Astrocyte (in vitro differentiated cells and primary cell): ENCODE measurements at regions not wholly inside any gene's neighbourhood (a gene's known extent, or its start where the extent isn't known, plus 50 kb on each side); places are given as distances from the start of the nearest gene placed in this dataset.

Source experiments
- DNase-seq: peaks from one replicate; pipeline ENCODE4 v3.0.0-alpha.2; 2010; ENCODE audit warnings: low read depth
- FAIRE-seq: peaks from 2 replicates; lab custom pipeline; 2011; peaks lifted over from hg19 to GRCh38; lab: Jason Lieb, UNC
- H2AFZ ChIP-seq: 2 replicates; pipeline ENCODE4 v1.6.0; 2012; ENCODE audit warnings: low read depth, low read length, inconsistent platforms
- H3K27ac ChIP-seq: 2 replicates; pipeline ENCODE4 v1.5.1; 2011; ENCODE audit warnings: low read depth, low read length, inconsistent platforms
- H3K27me3 ChIP-seq: 2 replicates; pipeline ENCODE4 v1.6.0; 2011; ENCODE audit warnings: low read length, inconsistent platforms; ENCODE audit not compliant: insufficient read depth
- H3K36me3 ChIP-seq: 2 replicates; pipeline ENCODE4 v1.5.1; 2011; ENCODE audit warnings: low read length, inconsistent platforms; ENCODE audit not compliant: insufficient read depth
- H3K4me1 ChIP-seq: 2 replicates; pipeline ENCODE4 v1.5.1; 2011; ENCODE audit warnings: low read length, inconsistent platforms; ENCODE audit not compliant: insufficient read depth
- H3K4me2 ChIP-seq: 2 replicates; pipeline ENCODE4 v1.6.0; 2012; ENCODE audit warnings: low read length, inconsistent platforms
- H3K4me3 ChIP-seq: 2 replicates; pipeline ENCODE4 v1.5.1; 2011; ENCODE audit warnings: low read depth, mild to moderate bottlenecking, low read length, inconsistent platforms; ENCODE audit not compliant: insufficient read depth
- H3K79me2 ChIP-seq: 2 replicates; pipeline ENCODE4 v1.6.0; 2012; ENCODE audit warnings: mild to moderate bottlenecking, low read length, inconsistent platforms; ENCODE audit not compliant: insufficient read depth
- H3K9ac ChIP-seq: 2 replicates; pipeline ENCODE4 v1.6.0; 2012; ENCODE audit warnings: mild to moderate bottlenecking, low read length, inconsistent platforms
- H3K9me3 ChIP-seq: 2 replicates; pipeline ENCODE4 v1.5.1; 2012; ENCODE audit warnings: low read depth, mild to moderate bottlenecking, low read length, inconsistent platforms; ENCODE audit not compliant: insufficient read depth
- H4K20me1 ChIP-seq: 2 replicates; pipeline ENCODE4 v1.6.0; 2012; ENCODE audit warnings: low read length, inconsistent platforms; ENCODE audit not compliant: insufficient read depth
- H3K27ac Mint-ChIP-seq: one replicate; pipeline ENCODE4 v1.8.0; 2021; ENCODE audit warnings: mild to moderate bottlenecking, mixed read lengths; ENCODE audit not compliant: unreplicated experiment
- H3K27me3 Mint-ChIP-seq: one replicate; pipeline ENCODE4 v1.8.0; 2021; ENCODE audit warnings: low read depth, mixed read lengths; ENCODE audit not compliant: unreplicated experiment
- H3K36me3 Mint-ChIP-seq: one replicate; pipeline ENCODE4 v1.8.0; 2021; ENCODE audit warnings: low read depth, mixed read lengths; ENCODE audit not compliant: unreplicated experiment
- H3K4me1 Mint-ChIP-seq: one replicate; pipeline ENCODE4 v1.8.0; 2021; ENCODE audit warnings: low read depth, mixed read lengths; ENCODE audit not compliant: unreplicated experiment
- H3K4me3 Mint-ChIP-seq: one replicate; pipeline ENCODE4 v1.8.0; 2021; ENCODE audit warnings: mild to moderate bottlenecking, moderate library complexity, mixed read lengths; ENCODE audit not compliant: unreplicated experiment
- H3K9me3 Mint-ChIP-seq: one replicate; pipeline ENCODE4 v1.8.0; 2021; ENCODE audit warnings: mild to moderate bottlenecking, mixed read lengths; ENCODE audit not compliant: unreplicated experiment
- EZH2 ChIP-seq: IDR thresholded peaks from 2 replicates; pipeline ENCODE4 v1.6.1; 2012; ENCODE audit warnings: mild to moderate bottlenecking, low read length, inconsistent platforms; ENCODE audit not compliant: insufficient read depth
- TF ChIP-seq, protein P1 (sequence below): IDR thresholded peaks from 2 replicates; pipeline ENCODE4 v1.5.1; 2011; ENCODE audit warnings: low read depth, mild to moderate bottlenecking, inconsistent platforms, low read length, moderate library complexity; ENCODE audit not compliant: insufficient read depth

DNA sequence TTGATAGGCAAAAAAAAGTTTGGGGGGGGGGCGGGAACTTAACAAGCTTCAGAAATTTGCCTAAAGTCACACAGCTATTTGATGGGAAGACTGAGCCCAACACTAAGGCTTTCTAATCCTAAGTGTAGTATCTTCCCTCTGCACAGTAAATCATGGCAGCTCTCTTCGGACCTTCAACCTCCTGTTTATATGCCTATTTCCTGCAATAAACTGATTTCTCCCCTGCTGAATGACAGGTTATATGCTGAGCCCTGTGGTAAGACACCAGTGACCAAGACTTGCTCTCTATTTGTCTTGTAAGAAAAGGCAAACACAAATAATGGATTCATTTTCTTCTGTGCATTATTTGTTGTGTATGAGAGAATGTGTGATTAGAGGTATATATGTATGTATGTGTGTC is 355.8 kb upstream of the ARRDC4 start:
- Histone ChIP-seq H4K20me1 (no peaks in the 10 kb centered on the region), H2AFZ (no peak overlapping the region), H3K4me1 (no peaks in the 10 kb centered on the region), H3K27ac (no peak overlapping the region), H3K36me3 (no peaks in the 10 kb centered on the region), H3K27me3 (no peaks in the 10 kb centered on the region), H3K79me2 (no peaks in the 10 kb centered on the region), H3K9me3 (peaks cover 4% of the 10 kb centered on the region), H3K4me2 (no peak overlapping the region), H3K4me3 (no peak overlapping the region), H3K9ac (no peak overlapping the region)
- no peak overlapping the region for H3K4me3 Mint-ChIP-seq
- H3K36me3 Mint-ChIP-seq = no peaks in the 10 kb centered on the region
- H3K27ac Mint-ChIP-seq = no peak overlapping the region
- H3K9me3 Mint-ChIP-seq = no peaks in the 10 kb centered on the region
- DNase-seq (no peak), FAIRE-seq (no peak)
- H3K27me3 Mint-ChIP-seq = no peaks in the 10 kb centered on the region
- TF ChIP-seq, protein P1, sequence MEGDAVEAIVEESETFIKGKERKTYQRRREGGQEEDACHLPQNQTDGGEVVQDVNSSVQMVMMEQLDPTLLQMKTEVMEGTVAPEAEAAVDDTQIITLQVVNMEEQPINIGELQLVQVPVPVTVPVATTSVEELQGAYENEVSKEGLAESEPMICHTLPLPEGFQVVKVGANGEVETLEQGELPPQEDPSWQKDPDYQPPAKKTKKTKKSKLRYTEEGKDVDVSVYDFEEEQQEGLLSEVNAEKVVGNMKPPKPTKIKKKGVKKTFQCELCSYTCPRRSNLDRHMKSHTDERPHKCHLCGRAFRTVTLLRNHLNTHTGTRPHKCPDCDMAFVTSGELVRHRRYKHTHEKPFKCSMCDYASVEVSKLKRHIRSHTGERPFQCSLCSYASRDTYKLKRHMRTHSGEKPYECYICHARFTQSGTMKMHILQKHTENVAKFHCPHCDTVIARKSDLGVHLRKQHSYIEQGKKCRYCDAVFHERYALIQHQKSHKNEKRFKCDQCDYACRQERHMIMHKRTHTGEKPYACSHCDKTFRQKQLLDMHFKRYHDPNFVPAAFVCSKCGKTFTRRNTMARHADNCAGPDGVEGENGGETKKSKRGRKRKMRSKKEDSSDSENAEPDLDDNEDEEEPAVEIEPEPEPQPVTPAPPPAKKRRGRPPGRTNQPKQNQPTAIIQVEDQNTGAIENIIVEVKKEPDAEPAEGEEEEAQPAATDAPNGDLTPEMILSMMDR = no peak
- no peak for TF ChIP-seq EZH2
- H3K4me1 Mint-ChIP-seq = no peaks in the 10 kb centered on the region

DNA sequence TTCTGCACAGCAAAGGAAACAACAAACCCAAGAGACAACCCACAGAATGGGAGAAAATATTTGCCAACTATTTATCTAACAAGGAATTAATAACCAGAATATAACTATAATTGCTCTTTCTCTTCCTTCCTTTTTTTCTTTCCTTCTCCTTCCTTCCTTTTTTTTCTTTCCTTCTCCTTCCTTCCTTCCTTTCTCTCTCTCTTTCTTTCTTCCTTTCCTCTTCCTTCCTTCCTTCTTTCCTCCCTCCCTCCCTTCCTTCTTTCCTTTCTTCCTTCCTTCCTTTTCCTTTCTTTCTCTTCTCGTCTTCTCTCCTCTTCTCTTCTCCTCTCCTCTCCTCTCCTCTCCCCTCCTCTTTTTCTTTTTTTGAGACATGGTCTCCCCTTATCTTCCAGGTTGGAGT is 345.4 kb upstream of the ARRDC4 start:
- Histone ChIP-seq H3K4me2 (no peak overlapping the region), H3K79me2 (no peaks in the 10 kb centered on the region), H2AFZ (no peak overlapping the region), H3K9ac (no peak overlapping the region), H3K27me3 (no peaks in the 10 kb centered on the region), H3K36me3 (no peaks in the 10 kb centered on the region), H3K27ac (no peak overlapping the region), H3K4me1 (no peaks in the 10 kb centered on the region), H3K9me3 (no peaks in the 10 kb centered on the region), H3K4me3 (no peak overlapping the region), H4K20me1 (no peaks in the 10 kb centered on the region)
- Mint-ChIP-seq H3K36me3 (no peaks in the 10 kb centered on the region), H3K9me3 (peaks cover 5% of the 10 kb centered on the region), H3K27me3 (no peaks in the 10 kb centered on the region), H3K4me3 (no peak overlapping the region), H3K4me1 (no peaks in the 10 kb centered on the region), H3K27ac (no peak overlapping the region)
- FAIRE-seq = no peak
- no peak for DNase-seq
- TF ChIP-seq, protein P1 = no peak
- no peak for TF ChIP-seq EZH2

DNA sequence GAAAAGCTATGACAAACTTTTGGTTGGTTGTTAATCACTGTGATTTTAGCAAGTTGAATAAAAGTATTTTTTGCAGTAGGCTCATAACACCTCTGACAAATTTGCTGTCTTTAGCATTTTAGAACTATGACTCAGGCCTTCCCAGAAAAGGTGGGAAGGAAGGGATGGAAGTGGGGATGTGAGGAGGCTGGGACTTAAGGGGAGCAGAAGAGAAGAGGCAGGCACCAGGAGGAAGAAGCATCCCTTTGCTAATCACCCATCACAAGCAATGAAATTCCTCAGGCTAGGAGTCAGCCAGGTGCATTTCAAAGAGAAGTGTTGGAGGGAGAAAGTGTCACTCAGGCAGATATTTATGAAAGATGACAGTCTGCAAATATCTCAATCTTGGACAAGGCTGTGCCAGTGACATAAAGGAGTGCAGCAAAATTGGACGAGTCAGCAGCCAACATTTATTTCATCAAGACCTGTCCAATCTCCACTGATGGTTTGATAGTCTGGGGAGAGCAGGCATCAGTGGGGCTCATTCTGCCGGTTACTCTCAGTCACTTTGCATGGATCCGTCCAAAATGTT is 337.3 kb upstream of the ARRDC4 start:
- Histone ChIP-seq H3K4me2 (no peak overlapping the region), H3K4me3 (no peak overlapping the region), H4K20me1 (no peaks in the 10 kb centered on the region), H3K9ac (no peak overlapping the region), H2AFZ (no peak overlapping the region), H3K36me3 (no peaks in the 10 kb centered on the region), H3K27me3 (no peaks in the 10 kb centered on the region), H3K27ac (no peak overlapping the region), H3K9me3 (no peaks in the 10 kb centered on the region), H3K79me2 (no peaks in the 10 kb centered on the region), H3K4me1 (no peaks in the 10 kb centered on the region)
- Mint-ChIP-seq H3K4me1 (no peaks in the 10 kb centered on the region), H3K4me3 (no peak overlapping the region), H3K27ac (no peak overlapping the region), H3K36me3 (no peaks in the 10 kb centered on the region), H3K27me3 (no peaks in the 10 kb centered on the region), H3K9me3 (no peaks in the 10 kb centered on the region)
- no peak for DNase-seq
- no peak for FAIRE-seq
- TF ChIP-seq EZH2 = no peak
- TF ChIP-seq, protein P1 = no peak
